ENCODE measurements at regions not wholly inside any gene's neighbourhood (a gene's known extent, or its start where the extent isn't known, plus 50 kb on each side); places are given as distances from the start of the nearest gene placed in this dataset.

DNA sequence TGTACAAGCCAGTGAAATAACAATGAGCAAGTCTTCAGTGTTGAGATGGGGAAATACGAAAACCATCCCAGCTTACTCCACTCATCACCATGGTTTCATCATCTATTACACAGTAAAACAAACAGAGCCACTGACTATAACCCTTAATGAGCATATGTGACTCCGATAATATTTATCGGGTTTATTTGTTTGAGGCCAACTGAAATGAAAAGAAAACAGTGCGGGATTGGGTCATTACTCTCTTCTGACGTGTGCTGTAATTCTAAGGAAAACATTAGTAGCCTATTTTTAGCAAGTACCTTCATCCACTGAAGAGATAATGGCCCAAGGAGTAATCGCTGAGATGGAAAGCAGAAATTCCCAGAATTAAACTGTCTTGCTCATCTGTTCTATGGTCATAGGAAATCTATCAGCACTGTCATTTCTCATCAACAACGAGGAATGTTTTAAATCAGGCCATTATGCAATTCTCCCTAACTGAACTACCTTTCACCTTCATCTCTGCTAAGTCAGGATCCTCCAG, 716.5 kb downstream of the INHBA start:
- Histone ChIP-seq H3K36me3 (ENCODE audit: control insufficient read depth, insufficient read depth, low read length) (no peaks in the 10 kb centered on the region), H3K27me3 (ENCODE audit: control insufficient read depth, insufficient read depth, low read length, poor library complexity, severe bottlenecking) (no peaks in the 10 kb centered on the region), H3K27ac (ENCODE audit: low read depth, low read length) (no peak overlapping the region), H3K9ac (ENCODE audit: extremely low read depth, low read length, poor library complexity, severe bottlenecking) (no peak overlapping the region), H3K4me1 (ENCODE audit: control insufficient read depth, insufficient read depth, low read length) (no peaks in the 10 kb centered on the region), H3K9me3 (ENCODE audit: control insufficient read depth, low read length) (no peaks in the 10 kb centered on the region), H3K4me3 (ENCODE audit: low read length) (no peak overlapping the region)
- TF ChIP-seq, protein P1, sequence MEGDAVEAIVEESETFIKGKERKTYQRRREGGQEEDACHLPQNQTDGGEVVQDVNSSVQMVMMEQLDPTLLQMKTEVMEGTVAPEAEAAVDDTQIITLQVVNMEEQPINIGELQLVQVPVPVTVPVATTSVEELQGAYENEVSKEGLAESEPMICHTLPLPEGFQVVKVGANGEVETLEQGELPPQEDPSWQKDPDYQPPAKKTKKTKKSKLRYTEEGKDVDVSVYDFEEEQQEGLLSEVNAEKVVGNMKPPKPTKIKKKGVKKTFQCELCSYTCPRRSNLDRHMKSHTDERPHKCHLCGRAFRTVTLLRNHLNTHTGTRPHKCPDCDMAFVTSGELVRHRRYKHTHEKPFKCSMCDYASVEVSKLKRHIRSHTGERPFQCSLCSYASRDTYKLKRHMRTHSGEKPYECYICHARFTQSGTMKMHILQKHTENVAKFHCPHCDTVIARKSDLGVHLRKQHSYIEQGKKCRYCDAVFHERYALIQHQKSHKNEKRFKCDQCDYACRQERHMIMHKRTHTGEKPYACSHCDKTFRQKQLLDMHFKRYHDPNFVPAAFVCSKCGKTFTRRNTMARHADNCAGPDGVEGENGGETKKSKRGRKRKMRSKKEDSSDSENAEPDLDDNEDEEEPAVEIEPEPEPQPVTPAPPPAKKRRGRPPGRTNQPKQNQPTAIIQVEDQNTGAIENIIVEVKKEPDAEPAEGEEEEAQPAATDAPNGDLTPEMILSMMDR (conservative IDR thresholded peaks at IDR 0.05): no peak
- H3K36me3 Mint-ChIP-seq (ENCODE audit: low read depth): no peaks in the 10 kb centered on the region
- WGBS, 2 experiments (ENCODE audit: insufficient coverage in 1 of 2, insufficient read length in 1 of 2): 93 to 100% methylated on average over 3 to 7 of the region's 7 CpGs
- H3K27ac Mint-ChIP-seq: no peak overlapping the region
- no peak overlapping the region for H3K4me3 Mint-ChIP-seq
- H3K9me3 Mint-ChIP-seq: no peaks in the 10 kb centered on the region
- DNase-seq: no peak
- H3K27me3 Mint-ChIP-seq (ENCODE audit: insufficient read depth): no peaks in the 10 kb centered on the region
- H3K4me1 Mint-ChIP-seq: no peaks in the 10 kb centered on the region

DNA sequence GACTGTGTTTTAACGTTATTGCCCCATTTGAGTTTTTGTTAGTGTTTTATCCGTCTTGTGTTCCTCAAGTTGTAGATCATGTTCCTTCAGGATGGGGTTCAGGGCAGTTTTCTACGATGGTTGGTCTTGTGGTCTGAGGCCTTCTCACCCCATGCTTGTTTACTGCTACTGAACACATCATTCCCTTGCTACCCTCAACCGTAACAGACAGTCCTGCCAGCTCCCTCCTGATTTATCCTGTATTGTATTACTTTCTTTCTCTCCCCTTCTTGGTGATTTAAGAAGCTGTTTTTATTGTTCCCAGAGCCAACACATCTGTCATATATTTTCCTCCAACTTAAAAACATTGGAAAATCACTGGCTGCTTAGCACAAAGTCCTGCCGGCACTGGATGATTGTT, 719.8 kb downstream of the INHBA start:
- Histone ChIP-seq H3K4me3 (ENCODE audit: low read length) (no peak overlapping the region), H3K4me1 (ENCODE audit: control insufficient read depth, insufficient read depth, low read length) (no peaks in the 10 kb centered on the region), H3K27ac (ENCODE audit: low read depth, low read length) (no peak overlapping the region), H3K9ac (ENCODE audit: extremely low read depth, low read length, poor library complexity, severe bottlenecking) (no peak overlapping the region), H3K9me3 (ENCODE audit: control insufficient read depth, low read length) (no peaks in the 10 kb centered on the region), H3K36me3 (ENCODE audit: control insufficient read depth, insufficient read depth, low read length) (no peaks in the 10 kb centered on the region), H3K27me3 (ENCODE audit: control insufficient read depth, insufficient read depth, low read length, poor library complexity, severe bottlenecking) (no peaks in the 10 kb centered on the region)
- no peak overlapping the region for H3K4me3 Mint-ChIP-seq
- no peak for DNase-seq
- WGBS, 2 experiments (ENCODE audit: insufficient coverage in 1 of 2, insufficient read length in 1 of 2): 75 to 90% methylated on average over 1 to 5 of the region's 5 CpGs
- H3K4me1 Mint-ChIP-seq: peaks cover 4% of the 10 kb centered on the region
- no peaks in the 10 kb centered on the region for H3K27me3 Mint-ChIP-seq (ENCODE audit: insufficient read depth)
- H3K9me3 Mint-ChIP-seq: no peaks in the 10 kb centered on the region
- no peak overlapping the region for H3K27ac Mint-ChIP-seq
- no peaks in the 10 kb centered on the region for H3K36me3 Mint-ChIP-seq (ENCODE audit: low read depth)
- TF ChIP-seq, protein P1 (conservative IDR thresholded peaks at IDR 0.05): no peak

DNA sequence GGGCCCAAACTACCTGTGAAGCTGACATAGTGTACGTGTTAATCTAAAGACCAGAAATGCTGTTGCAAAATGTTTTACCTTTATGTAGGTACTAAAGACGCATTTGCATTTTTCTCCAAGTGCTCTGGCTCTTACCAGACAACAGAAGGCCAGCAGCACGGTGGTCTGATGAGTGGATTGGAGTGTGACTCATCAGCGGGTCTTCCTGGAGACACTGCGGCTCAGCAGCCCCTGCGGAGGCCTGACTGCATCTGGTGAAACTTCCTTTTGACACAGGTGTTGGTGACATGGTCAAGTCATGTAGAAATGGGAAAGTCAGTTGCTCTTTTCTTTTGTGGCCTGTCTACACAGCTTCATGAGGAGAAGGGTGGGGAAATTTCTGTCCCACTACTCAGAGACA, 723.6 kb downstream of the INHBA start:
- 93 to 94% methylated on average over 2 to 6 of the region's 6 CpGs for WGBS, 2 experiments (ENCODE audit: insufficient coverage in 1 of 2, insufficient read length in 1 of 2)
- Histone ChIP-seq H3K27ac (ENCODE audit: low read depth, low read length) (no peak overlapping the region), H3K4me1 (ENCODE audit: control insufficient read depth, insufficient read depth, low read length) (no peaks in the 10 kb centered on the region), H3K4me3 (ENCODE audit: low read length) (no peak overlapping the region), H3K27me3 (ENCODE audit: control insufficient read depth, insufficient read depth, low read length, poor library complexity, severe bottlenecking) (no peaks in the 10 kb centered on the region), H3K9ac (ENCODE audit: extremely low read depth, low read length, poor library complexity, severe bottlenecking) (no peak overlapping the region), H3K36me3 (ENCODE audit: control insufficient read depth, insufficient read depth, low read length) (no peaks in the 10 kb centered on the region), H3K9me3 (ENCODE audit: control insufficient read depth, low read length) (no peaks in the 10 kb centered on the region)
- Mint-ChIP-seq H3K36me3 (ENCODE audit: low read depth) (no peaks in the 10 kb centered on the region), H3K9me3 (no peaks in the 10 kb centered on the region), H3K27me3 (ENCODE audit: insufficient read depth) (no peaks in the 10 kb centered on the region), H3K4me1 (peaks cover 9% of the 10 kb centered on the region), H3K4me3 (no peak overlapping the region), H3K27ac (no peak overlapping the region)
- no peak for DNase-seq
- TF ChIP-seq, protein P1 (conservative IDR thresholded peaks at IDR 0.05): no peak
